ENCODE measurements at regions not wholly inside any gene's neighbourhood (a gene's known extent, or its start where the extent isn't known, plus 50 kb on each side); places are given as distances from the start of the nearest gene placed in this dataset.

GRCh38 chr6:170034294-170034693 is 256.6 kb downstream of the DLL1 start:
- DNase-seq (ENCODE audit: low read depth, low spot score) (no peak), FAIRE-seq (no peak)
- BruUV-seq (replicated peaks), result no TSS peak
- H3K9ac ChIP-seq (replicated peaks; ENCODE audit: extremely low read depth, insufficient read depth, low read length), result no peak overlapping the region
- TF ChIP-seq CTCF (IDR thresholded peaks at IDR 0.05; ENCODE audit: extremely low read depth in 1 of 2, insufficient read depth in 1 of 2, low read depth in 1 of 2, low read length in 2 of 2) (no peak), JUN (IDR thresholded peaks at IDR 0.05; ENCODE audit: borderline replicate concordance, insufficient read depth, insufficient read length, low read depth) (no peak), FOS (IDR thresholded peaks at IDR 0.05; ENCODE audit: borderline replicate concordance, insufficient read depth, low read length) (no peak), POLR2AphosphoS5 (IDR thresholded peaks at IDR 0.05; ENCODE audit: insufficient read depth, low read depth, low read length) (no peak), MYC (IDR thresholded peaks at IDR 0.05; ENCODE audit: low read depth, low read length) (no peak), MAX (IDR thresholded peaks at IDR 0.05; ENCODE audit: insufficient read depth, insufficient read length) (no peak), EZH2 (IDR thresholded peaks at IDR 0.05; ENCODE audit: borderline replicate concordance, low read depth, low read length, severe bottlenecking) (no peak), GATA2 (IDR thresholded peaks at IDR 0.05; ENCODE audit: insufficient read depth, insufficient read length, low read depth, low read length) (no peak), POLR2A (IDR thresholded peaks at IDR 0.05; ENCODE audit: low read depth, low read length) (no peak)
- dilution Hi-C loops (cut with MboI; ENCODE audit: extremely low pct_ligation_motif_present, low sequenced_read_pairs), result no loop called here
- H3K4me3 ChIP-seq (replicated peaks in 1 of 3; ENCODE audit: insufficient read depth in 1 of 3, low read depth in 1 of 3, low read length in 3 of 3), result no peak overlapping the region
- no peaks in the 10 kb centered on the region for H3K79me2 ChIP-seq (ENCODE audit: control insufficient read depth, insufficient read depth, low read length)
- CTCF ChIA-PET, result interaction anchor here (2.3 kb wide), 1 partner anchor 202 kb away, joined by 7 read pairs; no protein-coding TSS in a partner anchor
- no peak overlapping the region for H3K4me2 ChIP-seq (ENCODE audit: insufficient read depth, low read length)
- POLR2A ChIA-PET, result no interaction called here
- H4K20me1 ChIP-seq (replicated peaks; ENCODE audit: control insufficient read depth, extremely low read depth, insufficient read depth, low read length), result no peaks in the 10 kb centered on the region
- H3K27me3 ChIP-seq (ENCODE audit: control insufficient read depth in 2 of 2, insufficient read depth in 2 of 2, low read length in 2 of 2), result no peaks in the 10 kb centered on the region
- H3K9me3 ChIP-seq (replicated peaks; ENCODE audit: control insufficient read depth, insufficient read depth, low read length), result no peaks in the 10 kb centered on the region
- H3K27ac ChIP-seq (ENCODE audit: insufficient read depth, low read depth, low read length), result no peak overlapping the region
- H3K9me1 ChIP-seq (replicated peaks; ENCODE audit: control insufficient read depth, extremely low read depth, insufficient read depth, low read length), result no peaks in the 10 kb centered on the region
- intact Hi-C loops (cut with micrococcal nuclease), result no loop called here
- no peaks in the 10 kb centered on the region for H3K4me1 ChIP-seq (ENCODE audit: control insufficient read depth, extremely low read depth, insufficient read depth, low read length)
- H2AFZ ChIP-seq (ENCODE audit: low read depth, low read length), result no peak overlapping the region
- no peaks in the 10 kb centered on the region for H3K36me3 ChIP-seq (ENCODE audit: control insufficient read depth in 2 of 2, extremely low read depth in 1 of 2, insufficient read depth in 2 of 2, low read length in 2 of 2)
